Osteoblast (primary cell): ENCODE measurements at regions not wholly inside any gene's neighbourhood (a gene's known extent, or its start where the extent isn't known, plus 50 kb on each side); places are given as distances from the start of the nearest gene placed in this dataset.
"Not testable (repeated sequence)": the region's sequence is repeated elsewhere in the genome, so short reads cannot be mapped to it uniquely, and the experiment has no call there.

Source experiments
- DNase-seq: peaks from one replicate; pipeline ENCODE4 v3.0.0; 2011; ENCODE audit warnings: low spot score, mixed read lengths; ENCODE audit not compliant: insufficient read length; ENCODE audit errors: missing footprints
- H2AFZ ChIP-seq: 2 replicates; pipeline ENCODE4 v1.6.0; 2011; ENCODE audit warnings: mild to moderate bottlenecking, low read length
- H3K27ac ChIP-seq: 2 replicates; pipeline ENCODE4 v1.5.1; 2011; ENCODE audit warnings: mild to moderate bottlenecking, low read depth, low read length, moderate library complexity
- H3K27me3 ChIP-seq: 2 replicates; pipeline ENCODE4 v1.6.0; 2012; ENCODE audit warnings: mild to moderate bottlenecking, control low read depth, inconsistent platforms, low read length, moderate library complexity; ENCODE audit not compliant: insufficient read depth
- H3K36me3 ChIP-seq: 2 replicates; pipeline ENCODE4 v1.5.1; 2011; ENCODE audit warnings: mild to moderate bottlenecking, low read length, control low read depth, moderate library complexity; ENCODE audit not compliant: insufficient read depth
- H3K4me1 ChIP-seq: 2 replicates; pipeline ENCODE4 v1.5.1; 2011; ENCODE audit warnings: mild to moderate bottlenecking, low read length, control low read depth, moderate library complexity; ENCODE audit not compliant: insufficient read depth
- H3K4me2 ChIP-seq: 2 replicates; pipeline ENCODE4 v1.6.0; 2011; ENCODE audit warnings: mild to moderate bottlenecking, low read length; ENCODE audit not compliant: insufficient read depth
- H3K4me3 ChIP-seq: fragments of 200-600 bp; sonication (generic); 3 replicates; pipeline ENCODE4 v1.5.1; 2012; ENCODE audit warnings: mild to moderate bottlenecking, low read length, inconsistent platforms; ENCODE audit not compliant: insufficient read depth
- H3K79me2 ChIP-seq: 2 replicates; pipeline ENCODE4 v1.6.0; 2012; ENCODE audit warnings: mild to moderate bottlenecking, low read length, control low read depth, inconsistent platforms; ENCODE audit not compliant: insufficient read depth
- H3K9me3 ChIP-seq: 2 replicates; pipeline ENCODE4 v1.5.1; 2011; ENCODE audit warnings: low read depth, low read length, control low read depth
- H4K20me1 ChIP-seq: 2 replicates; pipeline ENCODE4 v1.6.0; 2012; ENCODE audit warnings: mild to moderate bottlenecking, low read length, control low read depth; ENCODE audit not compliant: insufficient read depth
- TF ChIP-seq, protein P1 (sequence below): IDR thresholded peaks from 2 replicates; pipeline ENCODE4 v1.5.1; 2011; ENCODE audit warnings: mild to moderate bottlenecking, low read depth, low read length, moderate library complexity; ENCODE audit errors: extremely low read depth

DNA sequence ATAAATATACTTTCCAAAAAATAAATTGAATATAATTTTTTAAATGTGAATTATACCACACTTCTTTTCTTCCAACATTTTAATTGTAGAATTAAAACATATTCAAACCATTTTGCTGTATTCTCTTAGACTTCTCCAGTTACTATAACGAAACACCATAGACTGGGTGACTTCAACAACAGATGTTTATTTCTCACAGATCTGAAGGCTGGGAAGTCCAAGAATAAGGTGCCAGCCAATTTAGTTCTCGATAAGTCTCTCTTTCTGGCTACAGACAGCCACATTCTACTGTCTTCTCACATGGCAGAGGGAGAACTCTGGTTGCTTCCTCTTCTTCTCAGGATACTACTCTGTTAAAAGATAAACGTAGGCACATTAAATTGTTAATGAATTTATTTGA is 155.8 kb upstream of the UGT8 start:
- Histone ChIP-seq H3K27me3 (no peaks in the 10 kb centered on the region), H4K20me1 (no peaks in the 10 kb centered on the region), H3K27ac (no peak overlapping the region), H3K36me3 (no peaks in the 10 kb centered on the region), H3K4me1 (no peaks in the 10 kb centered on the region), H3K79me2 (no peaks in the 10 kb centered on the region), H3K9me3 (no peaks in the 10 kb centered on the region), H3K4me3 (no peak overlapping the region), H3K4me2 (no peak overlapping the region), H2AFZ (no peak overlapping the region)
- no peak for DNase-seq
- TF ChIP-seq, protein P1, sequence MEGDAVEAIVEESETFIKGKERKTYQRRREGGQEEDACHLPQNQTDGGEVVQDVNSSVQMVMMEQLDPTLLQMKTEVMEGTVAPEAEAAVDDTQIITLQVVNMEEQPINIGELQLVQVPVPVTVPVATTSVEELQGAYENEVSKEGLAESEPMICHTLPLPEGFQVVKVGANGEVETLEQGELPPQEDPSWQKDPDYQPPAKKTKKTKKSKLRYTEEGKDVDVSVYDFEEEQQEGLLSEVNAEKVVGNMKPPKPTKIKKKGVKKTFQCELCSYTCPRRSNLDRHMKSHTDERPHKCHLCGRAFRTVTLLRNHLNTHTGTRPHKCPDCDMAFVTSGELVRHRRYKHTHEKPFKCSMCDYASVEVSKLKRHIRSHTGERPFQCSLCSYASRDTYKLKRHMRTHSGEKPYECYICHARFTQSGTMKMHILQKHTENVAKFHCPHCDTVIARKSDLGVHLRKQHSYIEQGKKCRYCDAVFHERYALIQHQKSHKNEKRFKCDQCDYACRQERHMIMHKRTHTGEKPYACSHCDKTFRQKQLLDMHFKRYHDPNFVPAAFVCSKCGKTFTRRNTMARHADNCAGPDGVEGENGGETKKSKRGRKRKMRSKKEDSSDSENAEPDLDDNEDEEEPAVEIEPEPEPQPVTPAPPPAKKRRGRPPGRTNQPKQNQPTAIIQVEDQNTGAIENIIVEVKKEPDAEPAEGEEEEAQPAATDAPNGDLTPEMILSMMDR = no peak

DNA sequence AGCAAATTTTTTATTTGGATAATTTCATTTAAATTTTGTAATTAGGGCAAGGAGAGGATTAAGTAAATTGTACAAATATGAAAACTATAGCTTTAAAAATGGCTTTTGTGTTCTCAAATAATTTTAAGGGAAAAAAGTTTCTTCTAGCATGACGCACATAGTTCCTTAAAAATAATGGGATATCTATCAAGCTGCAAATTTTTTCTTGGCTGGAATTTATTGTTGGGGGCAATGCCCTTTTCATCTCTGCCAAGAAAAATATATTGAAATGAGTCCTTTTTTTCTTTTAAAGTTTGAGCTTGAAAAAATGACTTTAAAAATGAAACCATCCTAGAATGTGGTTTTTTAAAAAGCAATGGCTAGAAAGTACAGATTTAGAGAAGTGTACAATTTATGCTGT is 154.4 kb upstream of the UGT8 start:
- no peaks in the 10 kb centered on the region for H3K27me3 ChIP-seq
- H3K27ac ChIP-seq = no peak overlapping the region
- H3K79me2 ChIP-seq = no peaks in the 10 kb centered on the region
- H3K4me1 ChIP-seq = no peaks in the 10 kb centered on the region
- H3K4me3 ChIP-seq = no peak overlapping the region
- H2AFZ ChIP-seq = no peak overlapping the region
- no peaks in the 10 kb centered on the region for H3K36me3 ChIP-seq
- TF ChIP-seq, protein P1 = no peak
- H4K20me1 ChIP-seq = no peaks in the 10 kb centered on the region
- no peaks in the 10 kb centered on the region for H3K9me3 ChIP-seq
- no peak for DNase-seq
- no peak overlapping the region for H3K4me2 ChIP-seq

DNA sequence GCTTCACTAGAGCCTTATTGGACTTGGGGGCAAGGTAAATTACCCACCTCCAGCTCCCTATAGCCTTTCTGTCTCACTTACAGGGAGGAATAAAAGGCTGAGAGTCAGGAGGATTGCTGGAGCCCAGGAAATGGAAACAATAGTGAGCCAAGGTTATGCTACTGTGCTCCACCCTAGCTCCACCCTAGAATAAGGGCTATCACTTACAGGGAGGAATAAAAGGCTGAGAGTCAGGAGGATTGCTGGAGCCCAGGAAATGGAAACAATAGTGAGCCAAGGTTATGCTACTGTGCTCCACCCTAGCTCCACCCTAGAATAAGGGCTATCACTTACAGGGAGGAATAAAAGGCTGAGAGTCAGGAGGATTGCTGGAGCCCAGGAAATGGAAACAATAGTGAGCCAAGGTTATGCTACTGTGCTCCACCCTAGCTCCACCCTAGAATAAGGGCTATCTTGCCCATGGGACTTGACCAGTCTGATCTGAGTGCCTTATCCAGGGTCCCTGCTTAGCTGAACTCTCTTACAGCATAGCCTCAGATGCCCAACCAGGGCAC is 150.6 kb upstream of the UGT8 start:
- H3K9me3 ChIP-seq, DNase-seq, H3K4me1 ChIP-seq, H3K36me3 ChIP-seq, H3K4me3 ChIP-seq, H2AFZ ChIP-seq, H3K4me2 ChIP-seq, H3K27ac ChIP-seq, H4K20me1 ChIP-seq, H3K79me2 ChIP-seq, H3K27me3 ChIP-seq: not testable (repeated sequence)

DNA sequence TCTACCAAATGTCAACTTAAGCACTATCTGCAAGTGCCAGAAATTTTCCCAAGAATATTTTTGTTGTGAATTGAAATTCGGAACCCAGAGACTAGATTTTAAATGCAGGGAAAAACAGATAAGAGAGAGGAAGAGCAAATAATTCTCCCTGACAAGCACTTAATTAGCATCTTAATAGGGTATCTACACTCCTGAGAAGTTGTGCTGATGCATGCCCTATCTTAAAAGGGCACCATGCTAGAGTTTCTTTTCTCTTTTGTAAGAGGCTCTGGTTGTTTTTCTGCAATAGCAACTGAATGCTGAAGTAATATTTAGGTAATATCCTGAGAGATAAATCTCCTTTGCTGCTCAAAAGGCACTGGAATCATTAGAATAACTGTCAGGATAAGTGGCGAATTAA is 139.9 kb upstream of the UGT8 start:
- TF ChIP-seq, protein P1 = no peak
- Histone ChIP-seq H4K20me1 (no peaks in the 10 kb centered on the region), H3K4me3 (no peak overlapping the region), H3K79me2 (no peaks in the 10 kb centered on the region), H3K27me3 (no peaks in the 10 kb centered on the region), H3K9me3 (no peaks in the 10 kb centered on the region), H2AFZ (no peak overlapping the region), H3K4me2 (no peak overlapping the region), H3K27ac (no peak overlapping the region), H3K4me1 (no peaks in the 10 kb centered on the region), H3K36me3 (no peaks in the 10 kb centered on the region)
- DNase-seq = no peak
